ENCODE measurements at regions not wholly inside any gene's neighbourhood (a gene's known extent, or its start where the extent isn't known, plus 50 kb on each side); places are given as distances from the start of the nearest gene placed in this dataset.
"Not testable (repeated sequence)": the region's sequence is repeated elsewhere in the genome, so short reads cannot be mapped to it uniquely, and the experiment has no call there.

DNA sequence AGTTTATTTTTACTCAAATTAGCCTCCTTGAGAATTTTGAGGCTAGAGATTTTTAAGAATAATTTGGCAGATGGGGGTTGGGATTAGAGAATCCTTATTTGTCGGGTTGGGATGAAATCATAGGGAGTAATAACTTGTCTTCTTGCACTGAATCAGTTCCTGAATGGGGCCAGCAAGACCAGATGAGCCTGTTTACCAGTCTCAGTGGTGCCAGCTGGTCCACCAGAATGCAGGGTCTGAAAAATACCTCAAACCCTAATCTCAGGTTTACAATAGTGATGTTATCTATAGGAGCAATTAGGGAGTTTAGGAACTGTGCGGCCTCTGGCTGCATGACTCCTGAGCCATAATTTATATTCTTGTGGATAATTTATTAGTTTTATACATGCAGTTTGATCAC, 705.9 kb upstream of the AGA start:
- no peak for DNase-seq

DNA sequence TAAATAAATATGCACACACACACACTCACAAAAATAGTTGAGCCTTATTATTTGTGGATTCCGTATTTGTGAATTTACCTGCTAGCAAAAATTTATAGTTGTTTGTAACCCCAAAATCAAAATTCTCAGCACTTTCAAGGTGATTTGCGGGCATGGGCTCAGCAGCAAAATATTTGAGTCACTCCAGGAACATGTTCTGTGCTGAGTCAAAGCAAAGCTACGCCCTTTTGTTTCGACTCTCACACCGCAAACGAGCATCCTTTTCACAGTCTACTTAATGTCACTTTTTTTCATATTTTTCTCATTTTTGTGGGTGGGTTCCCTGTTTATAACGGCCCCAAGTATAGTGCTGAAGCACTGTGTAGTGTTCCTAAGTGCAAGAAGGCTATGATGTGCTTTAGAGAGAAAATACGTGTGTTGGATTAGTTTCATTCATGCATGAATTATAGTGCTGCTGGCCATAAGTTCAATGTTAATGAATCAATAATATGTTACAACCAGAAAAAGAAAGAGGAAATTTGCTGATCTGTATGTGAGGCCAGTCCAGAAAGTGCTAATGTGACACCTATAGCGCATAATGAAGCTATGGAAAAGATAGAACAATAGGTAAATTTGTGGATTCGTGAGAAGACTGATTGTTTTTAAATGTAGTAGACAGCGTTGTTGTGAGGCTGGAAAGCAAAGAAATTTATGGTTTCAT, 723.2 kb upstream of the AGA start:
- no peak for DNase-seq

DNA sequence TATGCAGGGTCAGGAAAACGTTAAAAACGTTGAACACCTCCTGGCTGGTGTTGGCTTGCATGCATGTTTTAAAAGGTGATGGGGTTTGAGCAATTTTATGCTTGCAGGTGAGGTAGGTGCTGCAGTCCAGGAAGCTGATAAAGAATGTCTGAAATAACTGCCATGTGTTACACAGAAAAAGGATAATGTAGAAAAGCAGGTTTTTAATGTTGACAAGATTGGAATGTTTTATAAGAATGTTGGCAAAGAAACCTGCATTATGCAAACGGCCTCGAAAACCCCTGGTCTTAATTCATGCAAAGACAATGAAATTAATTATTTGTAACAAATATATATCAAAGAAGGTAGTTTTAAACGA, 723.7 kb upstream of the AGA start:
- DNase-seq: no peak

DNA sequence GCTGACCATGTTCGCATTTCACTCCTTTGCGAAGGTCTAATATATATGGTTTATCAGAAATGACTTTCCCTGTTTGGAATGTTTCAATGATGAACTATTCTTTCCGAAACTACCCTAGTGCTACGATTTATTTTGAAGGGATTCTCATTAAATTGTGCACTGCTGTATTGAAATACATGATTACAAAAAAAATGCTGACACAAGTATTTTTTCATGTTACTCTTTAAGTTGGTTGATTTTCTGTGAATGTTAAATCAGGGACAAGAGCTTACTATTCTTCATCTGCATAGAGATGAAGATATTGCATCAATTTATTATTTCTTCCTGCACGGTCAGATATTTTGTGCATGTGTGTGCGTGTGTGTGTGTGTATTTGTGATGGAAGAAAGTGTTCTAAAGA, 731.5 kb upstream of the AGA start:
- no peak for DNase-seq

DNA sequence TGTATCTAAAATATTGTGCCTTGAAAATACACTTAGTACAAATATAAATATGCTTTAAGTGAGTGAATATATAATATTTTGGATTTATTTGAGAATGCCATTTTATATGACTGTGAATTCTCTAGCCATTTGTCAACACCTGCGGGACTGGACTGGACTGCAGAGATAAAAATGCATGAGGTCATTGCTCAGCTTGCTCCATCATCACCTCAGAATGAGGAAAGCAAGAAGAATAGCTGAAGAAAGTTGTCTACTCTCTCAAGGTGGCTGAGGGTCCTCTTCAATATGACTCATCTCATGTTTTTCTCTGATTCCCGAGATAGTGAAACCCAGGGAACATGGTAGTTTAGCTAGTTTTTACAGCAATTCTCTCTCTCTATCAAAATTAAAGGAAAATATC, 732.5 kb upstream of the AGA start:
- DNase-seq: no peak

DNA sequence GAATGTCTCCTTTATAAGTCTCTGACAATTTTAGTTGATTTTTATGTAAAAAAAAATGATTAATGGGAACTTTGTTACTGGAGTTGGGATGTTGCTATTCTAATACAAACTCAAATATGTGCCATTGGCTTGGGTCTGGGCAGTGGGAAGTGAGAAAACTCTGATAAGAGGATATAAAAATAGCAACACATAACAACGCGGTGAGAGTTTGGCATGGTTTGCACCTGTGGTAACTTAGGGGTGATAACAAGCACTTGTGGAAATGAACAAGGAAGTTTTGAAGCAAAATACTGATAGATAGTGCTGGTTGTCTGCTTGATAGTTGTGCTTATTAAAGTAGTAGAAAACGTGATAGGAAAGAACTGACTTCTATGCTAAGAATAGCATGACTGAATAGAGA, 743.3 kb upstream of the AGA start:
- no peak for DNase-seq

DNA sequence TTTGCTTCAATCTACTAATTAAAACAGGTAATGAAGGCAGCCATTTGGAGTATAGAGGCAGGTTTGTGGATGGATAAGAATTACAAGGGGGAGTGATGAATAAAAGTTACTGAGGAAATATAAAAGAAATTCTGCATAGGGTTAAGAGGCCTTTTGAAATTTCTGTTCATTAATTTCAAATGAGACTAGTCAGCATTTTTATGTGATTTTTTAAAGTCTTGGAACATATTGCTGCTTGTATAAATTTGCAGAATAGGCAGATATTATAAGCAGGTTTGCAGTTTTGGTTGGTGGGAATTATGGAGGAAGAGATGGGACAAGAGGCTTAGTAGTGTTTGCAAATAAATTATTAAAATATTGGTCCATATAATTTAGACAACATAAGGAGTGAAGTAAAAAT, 750.4 kb upstream of the AGA start:
- no peak for DNase-seq

DNA sequence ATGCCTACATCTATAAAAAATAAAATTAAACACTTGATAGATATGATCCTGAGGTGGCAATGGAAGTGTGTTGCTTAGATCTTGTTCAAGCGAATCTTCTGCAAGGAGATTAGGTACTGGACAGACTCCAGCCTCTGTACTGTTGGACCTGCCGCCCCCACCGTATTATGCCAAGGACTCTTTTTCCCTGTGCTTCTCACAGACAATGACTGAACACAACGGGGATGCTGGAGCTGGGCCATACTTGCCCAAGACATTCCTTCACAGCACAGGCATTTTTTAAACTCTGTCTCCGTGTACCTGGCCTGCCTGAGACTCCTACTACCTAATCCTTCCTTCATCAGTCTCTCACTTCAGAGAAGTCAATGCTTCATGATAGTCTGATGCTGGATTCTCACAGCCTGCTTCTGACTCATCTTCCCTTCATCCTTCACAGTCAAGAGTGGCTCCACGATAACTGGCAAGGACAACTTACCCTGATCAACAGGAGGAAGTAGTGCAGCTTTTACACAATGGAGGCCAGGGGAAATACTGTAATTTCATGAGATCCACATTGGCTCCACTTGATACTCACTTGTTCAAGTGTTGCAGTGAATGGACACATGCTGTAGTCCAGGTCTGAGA, 754.6 kb upstream of the AGA start:
- DNase-seq: no peak

DNA sequence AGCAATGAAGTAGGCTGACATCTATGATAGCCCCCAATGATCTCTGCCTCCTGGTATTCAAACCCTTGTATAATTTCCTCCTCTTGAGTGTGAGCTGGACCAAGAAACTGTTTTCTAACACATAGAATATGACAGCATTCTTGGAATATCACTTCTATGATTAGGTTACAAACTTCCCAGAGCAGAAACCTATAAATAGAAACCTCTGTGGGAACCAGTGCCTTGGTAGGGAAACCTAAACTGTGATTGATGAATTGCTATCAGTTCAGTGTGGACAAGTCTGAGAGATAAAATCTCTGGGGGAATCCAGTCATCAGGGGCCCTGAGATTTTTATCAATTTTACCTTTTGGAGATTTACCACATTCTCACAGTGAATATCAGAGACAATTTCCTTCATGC, 756.5 kb upstream of the AGA start:
- DNase-seq: no peak

DNA sequence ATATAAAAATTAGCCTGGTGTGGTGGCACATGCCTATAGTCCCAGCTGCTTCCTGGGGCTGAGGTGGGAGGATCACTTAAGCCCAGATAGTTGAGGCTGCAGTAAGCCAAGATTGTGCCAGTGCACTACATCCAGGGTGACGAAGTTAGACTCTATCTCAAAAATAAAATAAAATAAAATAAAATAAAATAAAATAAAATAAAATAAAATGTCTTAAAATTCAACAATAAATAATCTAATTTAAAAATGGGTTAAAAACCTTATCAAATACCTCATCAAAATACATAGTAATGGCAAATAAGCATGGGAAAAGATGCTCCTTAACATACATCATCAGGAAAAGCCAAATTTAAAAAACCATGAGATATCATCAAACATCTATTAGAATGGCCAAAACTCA, 760.2 kb upstream of the AGA start:
- no peak for DNase-seq

DNA sequence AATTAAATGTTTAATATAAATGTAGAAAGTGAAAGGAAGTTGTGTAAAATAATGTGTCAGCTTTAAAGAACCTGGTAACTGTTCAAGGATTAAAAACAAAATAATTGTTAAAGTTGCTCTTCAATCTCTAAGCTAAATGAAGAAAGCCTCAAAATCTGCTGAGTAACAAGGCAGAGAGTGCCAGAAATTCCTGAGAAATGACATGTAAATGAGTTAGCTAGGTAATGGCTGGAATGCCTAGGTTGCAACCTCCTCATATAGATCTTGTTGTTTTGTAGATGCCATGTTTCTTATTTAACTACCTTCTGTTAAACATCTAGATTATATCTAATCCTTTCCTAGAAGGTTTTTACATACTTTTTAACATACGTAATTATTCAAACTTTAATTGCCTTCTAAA, 763.6 kb upstream of the AGA start:
- DNase-seq: no peak

DNA sequence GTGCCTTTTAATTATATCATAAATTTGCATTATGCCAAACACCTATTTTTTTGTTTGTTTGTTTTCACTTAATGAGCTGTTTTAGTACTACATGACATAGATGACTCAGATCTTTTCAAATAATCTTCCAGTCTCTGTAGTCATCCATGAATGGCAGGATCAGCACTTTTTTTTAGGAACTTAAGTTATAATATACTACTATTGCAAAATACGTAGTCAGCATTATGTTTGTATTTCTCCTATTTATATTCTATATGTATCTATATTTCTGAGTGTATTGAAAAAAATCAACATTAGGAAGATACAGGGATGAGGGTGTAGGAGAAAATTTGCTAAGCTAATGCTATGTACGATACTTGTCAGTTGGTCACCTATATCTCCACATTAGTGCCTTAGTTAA, 773.1 kb upstream of the AGA start:
- no peak for DNase-seq

DNA sequence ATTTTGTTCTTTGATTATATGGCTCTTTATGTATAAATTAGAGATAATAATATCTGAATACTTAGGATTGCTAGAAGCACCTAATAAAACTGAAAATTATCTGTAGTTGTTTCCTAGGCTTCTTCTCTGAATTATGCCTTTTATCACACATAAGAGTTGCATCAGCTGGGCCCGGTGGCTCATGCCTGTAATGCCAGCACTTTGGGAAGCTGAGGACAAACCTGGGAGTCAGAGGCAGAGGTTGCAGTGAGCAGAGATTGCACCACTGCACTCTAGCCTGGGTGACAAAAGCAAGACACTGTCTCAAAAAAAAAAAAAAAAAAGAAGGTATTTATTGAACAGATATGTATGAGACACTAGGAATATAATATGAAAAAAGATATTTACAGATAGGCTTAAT, 773.5 kb upstream of the AGA start:
- no peak for DNase-seq

DNA sequence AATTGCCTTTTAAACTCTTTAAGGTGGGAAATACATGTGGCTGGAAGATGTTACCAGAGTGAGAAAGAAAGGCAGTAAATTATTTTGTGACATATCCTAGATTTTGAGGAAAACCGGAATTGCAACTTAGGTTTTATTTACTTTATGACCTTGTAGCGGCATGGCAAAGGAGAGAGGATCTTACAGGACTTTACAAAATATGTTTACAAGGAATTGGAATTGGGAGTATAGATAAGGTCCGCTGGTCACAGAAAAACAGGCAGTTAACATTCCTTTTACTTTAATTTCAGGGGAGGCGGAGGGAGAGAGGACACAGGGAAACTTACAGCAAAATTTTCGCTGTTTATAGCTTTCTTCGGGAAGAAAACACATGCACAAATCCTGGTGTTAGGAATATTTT, 784.2 kb upstream of the AGA start:
- DNase-seq: not testable (repeated sequence)

DNA sequence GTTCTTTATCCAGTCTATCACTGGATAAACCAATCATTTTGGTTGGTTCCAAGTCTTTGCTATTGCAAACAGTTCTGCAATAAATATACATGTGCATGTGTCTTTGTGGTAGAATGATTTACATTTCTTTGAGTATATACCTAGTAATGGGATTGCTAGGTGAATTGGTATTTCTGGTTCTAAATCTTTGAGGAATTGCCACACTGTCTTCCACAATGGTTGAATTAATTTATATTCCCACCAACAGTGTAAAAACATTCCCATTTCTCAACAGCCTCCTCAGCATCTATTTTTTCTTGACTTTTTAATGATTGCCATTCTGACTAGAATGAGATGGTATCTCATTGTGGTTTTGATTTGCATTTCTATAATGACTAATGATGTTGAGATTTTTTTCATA, 791.7 kb upstream of the AGA start:
- DNase-seq: no peak

DNA sequence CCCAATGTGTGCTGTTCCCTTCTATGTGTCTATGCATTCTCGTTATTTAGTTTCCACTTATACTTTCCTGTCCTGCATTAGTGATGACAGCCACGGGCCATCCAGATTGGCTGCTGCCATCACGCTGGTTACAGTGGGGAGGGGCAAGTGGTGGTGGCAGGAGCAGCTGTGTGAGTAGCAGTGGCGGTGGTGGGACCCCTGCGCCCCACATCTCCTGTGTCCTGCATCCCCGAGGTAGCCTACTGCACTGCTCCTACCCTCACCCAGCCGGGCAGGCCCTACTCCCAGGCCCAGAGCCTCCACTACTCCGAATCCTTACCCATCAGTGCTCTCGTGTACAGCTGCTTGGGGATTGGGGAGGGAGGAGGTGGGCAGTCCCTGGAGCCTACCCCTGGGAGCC, 798.7 kb upstream of the AGA start:
- no peak for DNase-seq

DNA sequence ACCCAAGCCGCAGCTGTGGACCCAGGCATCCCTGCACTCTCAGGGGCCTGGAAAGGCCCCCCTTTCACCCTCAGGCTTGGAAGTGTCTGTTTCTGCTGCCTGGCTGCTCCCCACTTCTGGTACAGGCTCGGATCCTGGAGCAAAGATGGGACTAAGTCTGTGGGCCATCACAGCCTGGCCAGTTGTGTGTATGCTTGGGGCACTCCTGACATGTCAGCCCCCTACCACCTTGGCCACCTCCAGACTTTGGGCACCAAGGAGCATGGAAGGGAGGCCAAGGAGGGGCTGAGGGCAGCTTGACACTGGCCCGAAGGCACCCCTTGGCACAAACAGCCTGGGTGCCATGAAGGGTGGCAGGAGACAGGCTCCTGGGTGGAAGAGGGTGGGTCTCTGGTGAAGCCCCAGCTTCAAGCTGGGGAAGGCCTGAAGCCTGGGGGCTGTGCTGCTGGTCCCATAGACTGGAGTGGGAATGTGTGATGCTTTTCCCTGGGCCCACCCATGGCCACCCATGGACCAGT, 799.4 kb upstream of the AGA start:
- no peak for DNase-seq

DNA sequence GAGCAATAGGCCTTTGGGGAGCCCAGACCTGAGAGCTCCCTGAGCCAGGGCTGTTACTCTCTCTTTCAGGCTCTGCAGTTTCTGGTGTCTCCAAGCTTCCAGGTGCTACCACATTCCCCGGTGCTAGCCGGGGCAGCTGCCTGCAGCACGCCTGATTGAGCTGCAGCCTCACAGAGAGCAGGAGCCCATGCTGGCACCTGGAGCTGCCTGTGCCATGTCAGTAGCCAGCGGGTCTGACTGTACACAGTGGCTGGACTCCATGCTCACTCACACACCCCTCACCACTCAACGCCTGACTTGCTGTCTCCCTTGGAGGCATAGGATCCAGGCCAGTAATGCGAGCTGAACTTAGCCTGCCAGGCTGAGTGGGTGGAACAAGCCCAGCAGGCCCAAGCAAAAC, 800.4 kb upstream of the AGA start:
- DNase-seq: no peak

DNA sequence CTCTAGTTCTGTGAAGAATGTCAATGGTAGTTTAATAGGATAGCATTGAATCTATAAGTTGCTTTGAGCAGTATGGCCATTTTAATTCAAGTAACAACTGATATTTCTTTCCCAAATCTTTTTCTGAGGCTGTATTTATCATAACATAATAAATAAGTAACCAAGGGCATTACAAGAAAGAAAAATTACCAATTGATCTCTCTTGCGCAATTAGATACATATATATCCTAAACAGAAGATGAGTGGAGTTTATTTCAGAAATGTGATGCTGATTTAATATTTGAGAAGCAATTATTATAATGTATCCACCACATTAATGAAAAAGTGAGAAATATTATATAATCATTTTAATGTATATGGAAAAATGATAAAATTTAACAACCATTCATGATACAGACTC, 802.5 kb upstream of the AGA start:
- DNase-seq: no peak

DNA sequence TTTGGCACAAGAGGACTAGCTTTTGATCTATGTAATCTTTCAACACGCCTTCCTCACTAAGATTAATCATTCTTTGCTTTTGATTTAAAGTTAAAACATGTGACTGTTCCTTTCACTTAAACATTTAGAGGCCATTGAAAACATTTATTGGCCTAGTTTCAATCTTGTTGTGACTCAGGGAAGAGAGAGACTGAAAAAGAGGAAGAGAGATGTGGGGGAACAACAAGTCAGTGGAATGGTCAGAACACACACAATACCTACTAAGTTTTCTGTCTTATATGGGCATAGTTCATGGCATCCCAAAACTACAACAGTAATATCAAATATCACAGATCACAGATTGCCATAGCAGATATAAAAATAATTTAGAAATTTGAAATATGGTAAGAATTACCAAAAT, 812.9 kb upstream of the AGA start:
- no peak for DNase-seq

DNA sequence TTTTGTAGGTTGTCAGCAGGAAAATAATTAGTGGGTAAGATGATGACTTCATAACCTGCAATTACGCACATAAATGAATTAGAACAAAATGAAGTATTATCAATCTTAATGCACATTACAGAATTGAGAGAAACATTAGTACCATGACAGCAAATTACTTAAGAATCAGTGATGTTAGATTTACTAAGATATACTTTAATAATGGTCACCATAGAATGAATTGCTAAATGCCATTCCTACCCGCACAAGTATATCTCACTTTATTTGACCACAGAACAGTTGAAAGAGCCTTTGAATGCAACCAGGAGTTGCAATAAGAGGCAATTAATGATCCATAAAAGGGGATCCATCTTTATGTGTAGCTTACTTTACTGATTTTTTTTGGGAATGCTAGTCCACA, 816.4 kb upstream of the AGA start:
- DNase-seq: no peak

DNA sequence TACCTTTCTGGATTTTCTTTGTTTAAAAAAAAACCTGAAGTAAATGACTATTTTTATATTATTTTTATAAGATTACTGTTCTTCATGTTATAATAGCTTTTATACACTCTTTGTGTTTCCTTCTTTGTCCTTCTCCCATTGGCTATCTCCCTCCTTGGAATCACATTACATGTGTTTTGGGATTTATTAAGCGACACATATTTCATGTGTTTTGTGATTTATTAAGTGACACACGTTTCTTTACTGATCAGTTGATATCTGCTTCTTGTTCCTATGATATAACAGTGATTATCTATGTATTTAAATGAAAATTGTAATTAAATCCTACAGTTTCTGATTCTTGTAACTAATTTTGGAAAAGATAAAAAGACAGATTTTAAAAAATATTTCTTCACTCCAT, 817.3 kb upstream of the AGA start:
- no peak for DNase-seq

DNA sequence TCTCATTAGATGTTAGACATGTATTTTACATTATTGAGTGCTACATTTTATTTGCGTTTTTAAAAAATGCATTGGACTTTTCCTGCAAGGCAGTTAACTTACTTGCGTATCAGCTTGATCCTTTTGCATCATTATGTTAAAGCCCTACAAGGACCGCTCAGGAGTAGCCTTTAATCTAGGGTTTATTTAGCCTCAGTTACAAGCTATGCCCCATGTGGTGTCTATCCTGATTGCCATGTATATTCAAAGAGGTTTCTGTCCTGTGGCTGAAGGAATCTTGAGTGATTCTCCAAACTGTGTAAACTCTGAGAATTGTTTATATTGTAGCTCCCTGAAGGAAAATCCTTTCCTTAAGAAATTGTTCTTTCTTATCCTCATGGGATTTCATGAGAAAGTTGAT, 821.8 kb upstream of the AGA start:
- DNase-seq: no peak

DNA sequence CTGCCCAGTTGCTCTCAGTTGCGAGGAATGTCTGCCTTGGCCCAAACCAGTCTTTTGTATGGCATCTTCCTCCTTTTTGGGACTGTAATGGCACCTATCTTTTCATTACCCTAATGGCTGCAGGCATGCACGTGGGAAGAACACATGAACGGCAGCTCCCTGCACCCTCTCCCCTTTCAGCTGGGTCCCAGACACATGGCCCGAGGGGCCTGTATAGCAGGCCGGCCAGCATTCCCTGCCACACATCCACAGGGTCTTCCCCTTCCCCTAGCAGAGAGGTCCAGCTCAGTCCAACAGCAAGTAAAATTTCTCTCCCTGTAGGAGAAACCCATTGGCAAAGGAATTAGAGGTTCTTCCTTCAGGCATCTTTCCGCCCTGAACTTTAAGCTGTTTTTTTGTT, 829.1 kb upstream of the AGA start:
- DNase-seq: no peak

Measured in hypothalamus (tissue), 51 donors.